ENCODE measurements at regions not wholly inside any gene's neighbourhood (a gene's known extent, or its start where the extent isn't known, plus 50 kb on each side); places are given as distances from the start of the nearest gene placed in this dataset.

- TF ChIP-seq CTCF (IDR thresholded peaks at IDR 0.05), result no peak
- TF ChIP-seq POLR2A (IDR thresholded peaks at IDR 0.05; ENCODE audit: low read depth), result no peak
- TF ChIP-seq POLR2AphosphoS5 (IDR thresholded peaks at IDR 0.05), result no peak
Measured at GRCh38 chr11:91902312-91902711, 322.3 kb upstream of the FAT3 start.
